C4-2B (cell line): ENCODE measurements at regions not wholly inside any gene's neighbourhood (a gene's known extent, or its start where the extent isn't known, plus 50 kb on each side); places are given as distances from the start of the nearest gene placed in this dataset.

Experiments
- H3K27ac ChIP-seq: fragments of 450-650 bp; 2 replicates; pipeline ENCODE4 v1.5.1; 2017
- ZFX ChIP-seq: fragments of 450-650 bp; IDR thresholded peaks from 2 replicates; pipeline ENCODE4 v1.6.1; 2017
- TF ChIP-seq, protein P1 (sequence below): fragments of 450-650 bp; conservative IDR thresholded peaks from 2 replicates; pipeline ENCODE4 v1.5.1; 2017; ENCODE audit warnings: mild to moderate bottlenecking

DNA sequence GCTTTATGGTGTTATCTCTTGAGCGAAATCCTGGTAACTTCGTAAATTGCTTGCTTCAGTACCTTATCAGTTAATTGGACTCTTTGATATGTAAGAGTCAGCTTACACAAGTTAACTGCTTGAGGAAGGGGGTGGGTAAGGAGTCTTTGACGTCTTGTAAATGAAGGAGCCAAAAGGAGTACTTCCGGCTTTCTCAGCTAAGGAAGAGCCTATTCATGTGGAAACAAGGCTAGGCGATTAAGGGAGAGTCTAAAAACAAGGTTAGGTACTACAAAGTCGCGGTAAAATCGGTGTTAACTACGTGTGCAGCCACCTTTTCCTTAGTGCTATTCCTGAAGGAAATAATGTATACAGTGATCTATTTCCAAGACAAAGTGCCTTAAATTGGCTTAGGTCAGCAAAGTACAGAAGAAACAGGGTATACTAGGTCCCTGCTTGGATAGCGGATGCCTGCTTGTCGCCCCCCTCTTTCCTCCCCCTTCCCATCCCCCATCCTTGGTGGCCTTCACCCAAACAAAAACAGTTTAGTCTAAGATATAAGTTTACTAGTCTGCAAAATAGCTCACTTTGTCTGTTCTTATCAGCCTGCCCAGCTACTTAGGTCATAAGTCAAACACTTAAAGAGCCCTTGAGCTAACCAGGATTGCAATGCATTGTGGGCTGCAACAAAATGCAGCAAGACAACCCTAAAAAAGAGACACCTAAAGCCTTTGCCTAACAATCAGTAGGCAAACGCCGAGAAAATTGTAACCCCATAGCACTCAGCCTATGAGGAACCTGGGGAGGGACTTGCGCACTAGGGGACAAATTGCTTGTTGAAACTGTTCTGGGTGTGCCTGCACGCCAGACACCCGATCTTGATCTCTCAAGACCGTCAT lies 147.3 kb downstream of the TRIM27 start:
- no peak overlapping the region for H3K27ac ChIP-seq
- TF ChIP-seq ZFX = no peak
- TF ChIP-seq, protein P1, sequence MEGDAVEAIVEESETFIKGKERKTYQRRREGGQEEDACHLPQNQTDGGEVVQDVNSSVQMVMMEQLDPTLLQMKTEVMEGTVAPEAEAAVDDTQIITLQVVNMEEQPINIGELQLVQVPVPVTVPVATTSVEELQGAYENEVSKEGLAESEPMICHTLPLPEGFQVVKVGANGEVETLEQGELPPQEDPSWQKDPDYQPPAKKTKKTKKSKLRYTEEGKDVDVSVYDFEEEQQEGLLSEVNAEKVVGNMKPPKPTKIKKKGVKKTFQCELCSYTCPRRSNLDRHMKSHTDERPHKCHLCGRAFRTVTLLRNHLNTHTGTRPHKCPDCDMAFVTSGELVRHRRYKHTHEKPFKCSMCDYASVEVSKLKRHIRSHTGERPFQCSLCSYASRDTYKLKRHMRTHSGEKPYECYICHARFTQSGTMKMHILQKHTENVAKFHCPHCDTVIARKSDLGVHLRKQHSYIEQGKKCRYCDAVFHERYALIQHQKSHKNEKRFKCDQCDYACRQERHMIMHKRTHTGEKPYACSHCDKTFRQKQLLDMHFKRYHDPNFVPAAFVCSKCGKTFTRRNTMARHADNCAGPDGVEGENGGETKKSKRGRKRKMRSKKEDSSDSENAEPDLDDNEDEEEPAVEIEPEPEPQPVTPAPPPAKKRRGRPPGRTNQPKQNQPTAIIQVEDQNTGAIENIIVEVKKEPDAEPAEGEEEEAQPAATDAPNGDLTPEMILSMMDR = no peak

DNA sequence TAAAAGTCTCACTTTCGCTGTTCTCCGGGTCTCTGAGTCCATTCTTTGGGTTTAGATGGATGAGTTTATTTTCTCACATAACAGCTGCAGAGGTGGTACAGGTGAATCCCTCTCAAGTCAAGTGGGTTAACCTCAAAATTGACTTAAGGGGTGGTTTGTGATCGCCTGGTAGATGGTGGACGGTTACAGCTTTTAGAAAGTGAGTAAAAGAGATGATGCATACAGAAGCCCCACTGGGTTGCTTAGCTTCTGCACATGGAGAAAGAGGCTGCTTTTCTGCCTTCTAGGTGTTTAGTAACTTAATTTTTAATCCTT lies 146.7 kb downstream of the TRIM27 start:
- H3K27ac ChIP-seq = no peak overlapping the region
- TF ChIP-seq, protein P1 = no peak
- no peak for TF ChIP-seq ZFX

DNA sequence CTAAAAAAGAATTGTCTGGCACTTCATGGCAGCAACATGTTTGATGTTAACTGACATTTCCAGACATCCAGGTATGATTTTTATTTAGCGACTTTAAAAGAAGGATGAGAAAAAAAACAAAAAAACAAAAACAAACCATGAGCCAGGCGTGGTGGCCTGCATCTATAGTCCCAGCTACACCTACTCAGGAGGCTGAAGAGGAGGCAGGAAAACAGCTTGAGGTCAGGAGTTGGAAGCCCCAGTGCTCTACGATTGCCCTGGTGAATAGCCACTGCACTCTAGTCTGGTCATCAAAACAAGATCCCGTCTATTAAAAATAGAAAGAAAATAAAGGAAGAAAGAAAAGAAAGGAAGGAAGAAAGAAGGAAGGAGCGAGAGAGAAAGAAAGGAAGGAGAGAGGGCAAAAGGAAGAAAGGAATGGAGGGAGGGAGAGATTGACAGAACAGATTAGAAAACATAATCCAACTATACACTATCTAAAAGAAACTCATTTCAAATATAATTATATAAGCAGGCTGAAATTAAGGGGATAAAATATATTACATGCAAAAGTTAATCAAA lies 141.6 kb downstream of the TRIM27 start:
- TF ChIP-seq, protein P1 = no peak
- no peak for TF ChIP-seq ZFX
- H3K27ac ChIP-seq = no peak overlapping the region

DNA sequence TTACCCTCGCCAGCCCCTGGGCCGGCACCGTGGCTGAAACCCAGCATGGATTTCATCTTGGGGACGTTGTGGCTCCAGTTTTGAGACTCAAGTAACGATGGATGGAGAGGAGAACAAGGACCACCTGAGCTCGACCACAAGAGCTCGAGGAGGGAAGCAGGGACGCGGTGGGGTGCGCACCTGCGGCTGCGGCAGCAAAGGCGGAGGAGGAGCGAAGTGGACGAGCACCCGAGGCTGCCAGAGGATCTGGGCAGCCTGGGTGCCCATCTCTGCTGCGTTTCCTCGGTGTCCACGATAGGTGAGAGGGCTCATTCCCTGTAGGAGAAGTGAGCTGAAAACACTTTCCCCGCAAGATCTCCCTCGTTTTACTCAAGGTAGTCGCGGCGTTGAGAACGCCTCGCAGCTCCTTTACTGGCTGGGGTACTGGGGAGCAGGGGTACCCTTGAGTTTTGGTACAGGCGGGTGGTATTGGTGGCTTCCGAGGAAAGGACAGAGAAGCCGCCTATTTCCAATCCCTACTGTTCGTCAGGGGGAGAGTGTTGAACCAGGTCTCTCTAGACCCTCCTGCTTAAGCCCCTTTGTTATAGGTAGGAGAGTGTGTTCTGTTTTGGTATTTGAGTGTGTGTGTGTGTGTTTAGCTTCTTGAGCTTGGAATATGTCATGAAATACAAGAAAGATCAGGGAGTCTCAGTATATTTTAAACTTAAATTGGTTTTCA lies 137.7 kb downstream of the TRIM27 start:
- TF ChIP-seq ZFX = no peak
- TF ChIP-seq, protein P1 = no peak
- H3K27ac ChIP-seq = no peak overlapping the region

DNA sequence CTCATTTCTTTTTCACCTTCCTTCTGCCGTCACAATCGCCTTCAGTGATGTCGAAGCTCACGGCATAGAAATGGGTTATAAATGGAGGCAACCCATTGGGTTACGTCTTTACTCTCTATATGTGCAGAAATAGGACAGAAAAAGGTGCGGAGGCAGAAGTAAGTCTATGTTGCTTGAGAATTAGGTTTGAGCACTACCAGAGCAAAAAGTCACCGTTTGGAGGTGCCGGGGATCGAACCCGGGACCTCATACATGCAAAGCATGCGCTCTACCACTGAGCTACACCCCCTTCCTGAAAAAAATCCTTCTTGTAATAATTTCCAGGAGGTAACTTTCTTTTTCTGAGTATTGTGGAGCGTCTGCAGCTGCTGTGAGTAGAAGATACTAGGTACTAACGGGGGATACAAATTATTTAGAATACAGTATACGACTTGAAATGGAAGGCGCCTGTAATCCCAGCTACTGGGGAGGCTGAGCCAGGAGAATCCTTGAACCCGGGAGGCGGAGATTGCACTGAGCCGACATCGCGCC lies 134.2 kb downstream of the TRIM27 start:
- no peak for TF ChIP-seq ZFX
- TF ChIP-seq, protein P1 = no peak
- H3K27ac ChIP-seq = no peak overlapping the region

DNA sequence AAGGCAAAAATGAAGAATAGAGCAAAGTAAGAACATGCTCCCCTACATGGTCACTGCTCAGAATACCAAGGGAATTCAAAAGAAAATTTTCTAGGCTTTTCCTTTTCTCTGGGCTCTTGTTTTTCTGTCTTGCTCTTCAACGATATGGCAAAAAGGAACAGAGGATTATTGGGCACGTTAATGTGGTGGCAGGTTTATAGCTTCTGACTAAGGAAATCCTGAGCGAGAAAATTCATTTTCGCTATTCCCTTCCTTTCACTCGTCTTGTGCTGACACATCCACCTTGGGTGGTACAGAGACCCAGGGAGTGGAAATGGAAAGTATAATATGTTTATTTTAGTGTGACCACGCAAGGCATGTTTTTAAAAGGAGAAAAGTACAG lies 132.8 kb downstream of the TRIM27 start:
- TF ChIP-seq ZFX = no peak
- TF ChIP-seq, protein P1 = no peak
- no peak overlapping the region for H3K27ac ChIP-seq
